CD4-positive, alpha-beta T cell treated with Interleukin-10 for 1 hour (primary cell): ENCODE measurements at regions not wholly inside any gene's neighbourhood (a gene's known extent, or its start where the extent isn't known, plus 50 kb on each side); places are given as distances from the start of the nearest gene placed in this dataset.

Source experiments
- DNase-seq: peaks from one replicate; pipeline ENCODE4 v3.0.0-alpha.2; 2020

DNA sequence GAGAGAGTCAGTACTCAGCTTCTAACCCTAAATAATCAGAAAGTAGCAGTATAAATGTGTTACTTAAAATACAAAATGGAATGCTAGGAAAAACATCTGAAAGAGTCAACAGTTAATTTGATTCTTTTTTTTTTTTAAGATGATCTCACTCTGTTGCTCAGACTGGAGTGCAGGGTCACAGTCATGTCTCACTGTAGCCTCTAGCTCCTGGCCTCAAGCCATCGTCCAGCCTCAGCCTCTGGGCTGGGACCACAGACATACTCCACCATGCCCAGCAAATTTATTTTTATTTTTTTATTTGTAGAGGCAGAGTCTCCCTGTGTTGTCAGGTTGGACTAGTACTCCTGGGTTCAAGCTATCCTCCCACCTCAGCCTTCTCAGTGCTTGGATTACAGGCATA is 424.9 kb downstream of the IRX2 start:
- DNase-seq, result no peak

GRCh38 chr5:2324788-2325187 is 426.7 kb downstream of the IRX2 start:
- DNase-seq, result no peak

DNA sequence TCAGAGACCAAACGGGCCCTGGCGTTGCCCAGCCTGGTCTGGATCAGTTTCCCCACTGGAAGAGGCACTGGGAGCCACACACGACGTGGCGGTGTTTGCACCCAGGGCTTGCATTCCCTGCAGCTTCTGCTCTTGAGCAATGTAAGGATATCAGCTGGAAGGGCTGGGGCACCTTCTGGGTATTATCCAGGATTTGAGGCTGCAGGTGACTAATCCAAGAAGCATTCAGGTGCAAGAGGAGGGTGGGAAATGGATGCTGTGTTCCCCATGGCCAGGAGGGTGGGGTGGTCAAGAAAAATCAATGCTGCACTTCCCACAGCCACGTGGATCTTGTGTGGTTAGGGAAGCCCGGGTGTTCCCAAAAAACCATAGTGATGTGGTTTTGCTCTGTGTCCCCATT is 430.9 kb downstream of the IRX2 start:
- no peak for DNase-seq

GRCh38 chr5:2317540-2317939 is 433.9 kb downstream of the IRX2 start:
- no peak for DNase-seq

DNA sequence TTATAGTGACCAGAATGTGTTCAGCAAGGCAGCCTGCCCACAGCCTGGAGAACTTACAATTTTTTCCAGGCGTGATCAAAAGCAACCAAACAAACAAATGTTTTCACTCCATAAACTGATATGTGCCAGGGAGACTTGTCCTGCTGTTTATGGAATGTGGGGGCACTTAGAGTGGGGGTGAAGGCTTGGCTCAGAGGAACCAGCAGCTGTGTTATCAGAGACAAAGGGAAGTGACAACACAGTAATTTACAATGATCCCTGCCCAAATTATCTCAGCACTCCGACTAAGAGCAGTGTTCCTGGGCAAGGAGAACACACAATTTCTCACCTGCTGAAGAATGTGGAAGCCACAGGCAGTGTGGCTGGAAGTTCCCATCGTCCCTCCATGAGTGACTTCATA is 429.1 kb upstream of the IRX4 start:
- DNase-seq, result no peak

DNA sequence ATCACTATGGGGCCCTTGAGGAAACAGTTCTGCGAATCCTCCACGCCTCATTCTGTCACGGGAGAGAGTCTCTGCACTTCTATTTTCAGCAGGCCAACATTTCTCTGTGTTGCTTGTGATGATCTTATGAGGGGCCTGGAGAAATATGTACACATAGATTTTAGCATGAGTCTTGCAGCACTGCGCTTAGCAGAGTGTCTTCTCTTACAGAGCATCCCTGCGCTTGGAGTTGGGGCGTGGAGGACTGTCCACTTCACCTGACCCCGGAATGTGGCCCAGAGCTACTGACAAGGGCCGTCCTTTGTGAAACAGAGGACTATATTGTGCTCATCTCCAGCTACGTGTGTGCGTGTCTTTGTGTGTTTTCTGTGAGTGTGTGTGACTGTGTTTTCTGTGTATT is 428.2 kb upstream of the IRX4 start:
- DNase-seq, result no peak

DNA sequence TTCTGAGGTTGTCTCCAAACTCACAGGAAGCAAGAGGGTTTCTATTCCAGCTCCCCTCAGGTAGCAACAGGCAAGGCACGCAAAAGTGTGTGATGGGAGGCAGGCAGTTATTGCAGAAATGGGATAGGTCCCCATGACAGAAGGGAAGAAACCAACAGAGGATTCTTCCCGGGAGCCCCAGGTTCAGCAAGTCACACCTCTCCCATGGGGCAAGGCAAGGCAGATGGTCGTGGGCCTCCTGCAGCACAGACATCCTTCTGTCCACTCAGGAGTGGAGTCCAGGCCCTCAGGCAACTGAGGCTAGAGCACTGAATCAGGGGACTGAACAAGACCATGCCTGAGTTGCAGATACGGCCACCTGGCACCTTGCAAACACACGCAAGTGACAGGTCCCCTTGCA is 424.9 kb upstream of the IRX4 start:
- DNase-seq, result no peak

DNA sequence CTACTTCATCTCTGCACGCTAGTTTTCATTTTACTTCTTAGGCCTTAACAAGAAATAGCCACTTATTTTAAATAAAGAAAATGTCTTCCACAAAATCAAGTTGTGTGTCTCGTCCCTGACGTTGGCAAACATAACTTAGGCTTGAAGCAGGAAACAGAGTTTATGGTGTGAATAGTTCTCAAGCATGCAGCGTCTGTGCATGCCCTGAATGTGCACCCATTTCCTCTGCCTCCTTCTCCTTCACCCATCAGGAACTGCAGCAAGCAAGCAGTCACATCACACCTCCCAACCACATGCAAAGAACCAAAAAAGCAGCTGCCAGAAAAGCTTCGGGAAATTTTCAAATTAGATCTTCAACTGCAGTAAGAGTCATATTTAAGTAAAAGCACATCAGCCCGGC is 424.0 kb upstream of the IRX4 start:
- no peak for DNase-seq

DNA sequence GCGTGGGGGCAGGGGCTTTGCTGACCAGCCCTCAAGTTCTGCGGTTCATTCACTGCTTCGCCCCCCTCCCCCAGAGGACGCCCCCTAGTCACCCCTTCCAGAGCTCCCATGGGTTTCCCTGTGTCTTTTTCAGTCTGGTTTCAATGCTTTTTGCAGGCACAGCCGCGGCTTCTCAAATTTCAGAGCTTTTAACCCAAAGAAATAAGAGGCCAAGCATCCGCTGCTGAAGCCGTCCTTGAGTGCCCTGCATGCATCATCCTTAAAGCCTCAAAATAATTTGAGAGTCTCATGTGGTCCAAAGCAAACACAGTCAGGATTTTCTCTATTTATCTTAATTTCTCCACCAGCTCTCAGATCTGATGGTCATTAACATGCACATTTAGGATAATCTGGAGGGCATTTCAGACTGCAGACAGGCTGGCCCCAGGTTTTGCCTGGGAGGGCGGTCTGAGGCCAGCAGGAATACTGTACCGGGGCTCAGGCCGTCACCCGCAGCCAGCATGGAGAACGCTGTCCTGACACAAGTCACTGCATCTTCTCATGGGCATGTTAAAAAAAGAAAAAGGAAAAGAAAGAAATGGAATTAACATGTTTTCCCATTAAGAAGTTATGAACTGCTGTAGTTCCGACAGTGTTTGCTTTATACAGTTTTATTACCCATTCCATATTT is 420.8 kb upstream of the IRX4 start:
- no peak for DNase-seq

GRCh38 chr5:2302169-2302568 is 419.4 kb upstream of the IRX4 start:
- DNase-seq, result no peak

DNA sequence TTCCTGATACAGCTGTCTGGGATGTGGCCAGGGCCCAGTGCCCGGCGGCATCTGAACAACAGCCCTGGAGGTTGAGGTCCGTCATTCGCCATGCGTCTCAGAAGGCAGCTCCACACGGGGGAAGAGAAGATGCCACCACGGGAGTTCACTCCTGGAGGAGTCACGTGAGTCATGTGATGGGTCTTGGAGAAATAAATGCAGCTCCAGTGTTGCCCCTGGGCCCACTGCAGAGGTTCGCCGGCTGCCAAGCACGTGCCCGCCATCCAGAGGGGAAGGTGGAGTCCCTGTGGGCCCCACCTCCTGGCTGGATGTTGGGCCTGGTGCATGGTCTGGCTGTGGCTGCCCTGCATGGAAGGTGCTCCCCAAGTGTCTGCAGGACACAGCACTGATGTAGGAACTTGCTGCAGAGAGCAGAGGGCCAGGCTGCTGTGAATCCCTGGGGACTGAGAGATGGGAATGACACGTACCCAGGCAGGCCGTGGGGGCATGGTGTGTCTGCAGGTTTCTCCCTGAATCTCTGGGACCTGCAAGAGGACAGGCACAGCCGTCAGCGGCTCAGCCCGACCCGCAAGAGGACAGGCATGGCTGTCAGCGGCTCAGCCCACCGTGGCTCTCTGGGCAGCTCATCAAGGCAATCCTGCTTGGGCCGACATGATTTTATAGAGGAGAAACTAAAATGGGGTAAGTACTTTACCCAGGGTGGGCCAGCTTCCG is 418.3 kb upstream of the IRX4 start:
- no peak for DNase-seq

GRCh38 chr5:2300421-2300820 is 417.7 kb upstream of the IRX4 start:
- DNase-seq, result no peak

DNA sequence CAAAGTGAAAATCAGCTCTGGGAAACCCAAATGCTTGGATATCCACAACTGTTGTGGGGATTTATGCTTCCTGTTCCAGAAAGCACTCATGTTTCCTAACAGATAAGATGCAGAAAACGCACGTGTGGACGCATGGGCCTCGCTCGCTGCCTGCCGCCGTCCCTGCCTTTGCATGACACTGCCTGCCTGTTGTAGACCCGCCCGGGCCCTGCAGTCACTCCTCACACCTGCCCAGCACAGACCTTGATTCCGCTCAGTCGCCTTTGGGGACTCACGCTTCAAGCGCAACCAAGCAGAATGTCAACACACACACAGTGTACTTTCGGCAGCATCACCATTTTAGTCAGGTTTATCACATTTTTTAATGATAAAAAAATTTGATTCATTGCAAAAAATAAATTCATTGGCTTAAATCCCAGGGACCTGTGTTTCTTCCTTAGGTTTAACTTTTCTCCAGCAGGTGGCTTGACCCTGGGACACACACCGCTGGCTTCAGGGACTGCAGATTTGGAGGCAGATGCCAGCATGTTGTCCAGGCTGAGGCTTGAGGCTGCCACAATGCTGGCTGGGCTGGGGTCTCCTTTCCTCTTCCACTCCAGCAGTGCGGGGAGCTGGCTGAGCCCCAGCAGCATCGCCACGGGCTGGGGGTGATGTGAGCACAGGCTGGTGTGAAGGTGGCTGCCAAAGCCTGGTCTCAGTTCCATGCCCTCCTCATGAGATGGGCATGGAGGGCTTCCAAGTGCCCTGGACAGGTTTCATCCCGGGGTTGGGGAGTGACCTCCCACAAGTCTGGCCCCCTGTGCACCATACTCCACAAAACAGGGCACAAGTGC is 416.9 kb upstream of the IRX4 start:
- no peak for DNase-seq

DNA sequence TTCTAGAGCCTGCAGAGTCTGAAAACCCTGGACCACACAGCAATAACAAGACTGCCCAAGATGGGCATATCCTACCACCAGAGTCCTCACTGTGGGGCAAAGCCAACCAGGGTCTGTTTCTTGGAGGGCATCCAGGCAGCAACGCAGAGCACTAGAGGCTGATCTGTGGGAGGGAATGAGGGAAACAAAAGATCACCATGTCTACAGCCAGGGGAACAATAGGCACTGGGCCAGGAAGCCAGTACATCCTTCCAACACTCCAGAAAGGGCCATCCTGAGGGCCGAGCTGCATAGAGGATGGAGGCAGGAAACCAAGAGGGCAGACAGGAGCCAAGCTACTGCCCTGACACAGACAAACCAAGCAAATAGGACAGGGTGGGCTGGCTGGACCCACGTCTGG is 416.1 kb upstream of the IRX4 start:
- no peak for DNase-seq

DNA sequence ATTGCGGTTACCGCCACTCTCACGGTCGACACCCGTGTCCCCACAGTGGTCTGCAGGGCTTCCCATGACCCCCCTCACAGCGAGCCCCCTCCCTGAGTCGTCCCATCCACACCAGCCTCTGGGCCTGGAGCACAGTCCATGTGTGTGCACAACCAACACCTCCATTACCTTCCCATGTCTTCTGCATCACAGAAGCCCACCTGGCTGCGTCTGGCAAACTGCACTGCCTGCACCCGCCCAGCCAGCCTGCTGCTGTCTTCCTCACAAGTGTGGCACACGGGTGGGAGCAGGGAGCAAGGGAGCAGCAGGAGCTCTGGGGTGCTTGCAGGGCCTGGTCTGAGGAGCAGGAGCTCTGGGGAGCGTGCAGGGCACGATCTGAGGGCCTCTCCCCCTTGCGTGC is 415.3 kb upstream of the IRX4 start:
- no peak for DNase-seq

DNA sequence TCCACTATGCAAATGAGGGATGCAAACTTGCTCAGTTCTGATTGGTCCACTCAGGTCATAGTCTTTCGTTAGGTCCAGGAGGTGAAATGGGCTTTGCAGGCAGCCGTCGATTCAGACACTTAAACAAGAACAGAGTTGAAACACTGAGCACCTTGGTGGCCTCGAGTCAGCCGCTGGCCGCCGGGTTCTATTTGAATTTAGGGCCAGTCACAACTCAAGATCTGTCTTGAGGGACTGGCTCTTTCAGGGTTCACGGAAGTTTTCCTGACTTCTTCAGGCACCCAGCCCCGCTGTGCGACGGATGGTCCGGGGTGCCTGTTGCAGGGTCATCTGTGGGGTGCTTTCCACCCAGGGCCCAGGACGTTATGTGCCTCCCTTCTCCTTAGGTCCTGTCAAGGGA is 412.8 kb upstream of the IRX4 start:
- no peak for DNase-seq

DNA sequence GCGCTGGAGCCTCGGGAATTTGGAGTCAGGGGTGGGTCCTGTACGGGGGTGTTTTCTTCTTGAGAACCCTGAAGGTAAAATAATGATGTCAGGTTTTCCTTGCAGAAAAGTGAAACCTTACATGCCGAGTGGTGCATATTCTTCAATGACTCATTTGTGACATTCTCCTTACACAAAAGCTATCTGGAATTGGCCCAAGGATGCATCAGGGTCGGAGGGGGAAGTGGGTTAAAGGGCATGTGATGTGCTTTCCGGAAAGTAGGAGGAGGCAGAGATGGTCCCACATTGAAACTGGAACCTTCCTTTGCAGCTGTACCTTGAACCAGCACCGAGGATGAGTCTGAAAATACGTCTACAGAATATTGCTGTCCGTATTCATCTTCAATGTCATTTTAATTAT is 411.2 kb upstream of the IRX4 start:
- no peak for DNase-seq

GRCh38 chr5:2291146-2291840 is 408.6 kb upstream of the IRX4 start:
- DNase-seq, result no peak

DNA sequence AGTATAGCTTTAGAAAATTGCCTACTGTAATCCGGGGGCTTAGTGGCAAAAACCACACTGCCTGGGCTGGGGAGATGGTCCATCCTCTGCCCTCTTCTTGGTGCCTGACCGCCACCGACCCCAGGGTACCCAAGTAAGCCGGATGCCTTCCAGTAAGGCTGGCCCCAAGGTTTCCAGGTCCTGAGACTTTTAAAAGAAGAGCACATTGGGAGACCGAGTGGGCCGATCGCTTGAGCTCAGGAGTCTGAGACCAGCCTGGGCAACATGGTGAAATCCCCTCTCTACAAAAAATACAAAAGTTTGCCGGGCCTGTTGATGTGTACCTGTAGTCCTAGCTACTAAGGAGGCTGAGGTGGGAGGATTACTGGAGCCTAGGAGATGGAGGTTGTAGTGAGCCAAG is 406.7 kb upstream of the IRX4 start:
- DNase-seq, result no peak

DNA sequence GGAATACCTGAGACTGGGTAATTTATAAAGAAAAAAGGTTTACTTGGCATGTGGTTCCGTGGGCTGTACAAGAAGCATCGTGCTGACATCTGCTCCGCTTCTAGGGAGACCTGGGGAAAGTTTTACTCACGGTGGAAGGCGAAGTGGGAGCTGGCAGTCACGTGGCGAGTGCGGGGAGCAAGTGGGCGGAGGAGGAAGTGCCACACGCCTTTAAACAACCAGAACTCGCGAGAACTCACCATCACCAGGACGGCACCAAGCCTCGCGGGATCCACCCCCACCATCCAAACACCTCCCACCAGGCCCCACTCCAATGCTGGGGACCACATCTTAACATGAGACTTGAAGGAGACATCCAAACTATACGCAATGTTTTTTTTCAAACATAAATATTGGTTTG is 406.2 kb upstream of the IRX4 start:
- DNase-seq, result no peak

GRCh38 chr5:2288466-2288865 is 405.7 kb upstream of the IRX4 start:
- no peak for DNase-seq

GRCh38 chr5:2286250-2286649 is 403.5 kb upstream of the IRX4 start:
- DNase-seq, result no peak

GRCh38 chr5:2284678-2285077 is 402.0 kb upstream of the IRX4 start:
- DNase-seq, result no peak
